ENCODE measurements at regions not wholly inside any gene's neighbourhood (a gene's known extent, or its start where the extent isn't known, plus 50 kb on each side); places are given as distances from the start of the nearest gene placed in this dataset.

DNA sequence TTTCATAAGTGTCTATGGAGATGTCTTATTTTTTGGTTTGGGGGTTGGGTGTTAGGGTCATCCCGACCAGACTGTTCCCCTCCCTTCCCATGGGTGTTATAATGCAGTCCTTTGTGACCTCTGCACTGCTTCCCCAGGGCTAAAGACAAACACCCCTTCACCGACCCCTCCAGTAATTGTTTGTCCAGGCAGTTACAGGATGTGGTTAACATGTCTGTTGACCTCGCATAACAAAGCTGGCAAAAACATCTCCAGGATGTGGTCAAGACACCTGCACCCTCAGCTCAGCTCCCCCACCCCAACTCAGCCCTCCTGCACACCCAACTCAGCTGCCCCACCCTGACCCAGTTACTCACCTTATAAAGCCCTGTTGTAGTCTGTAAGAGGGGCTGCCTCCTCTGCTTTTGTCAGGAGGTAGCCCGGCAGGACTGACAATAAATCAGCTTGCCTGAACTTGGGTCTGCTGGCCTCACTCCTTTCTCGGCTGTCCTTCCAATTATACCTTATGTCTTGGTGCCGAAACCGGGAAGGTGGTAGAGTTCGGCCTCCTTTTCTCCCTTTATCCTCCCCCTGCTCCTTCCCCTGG is 102.2 kb downstream of the ZNF92 start (continued):
- TF ChIP-seq, protein P1, sequence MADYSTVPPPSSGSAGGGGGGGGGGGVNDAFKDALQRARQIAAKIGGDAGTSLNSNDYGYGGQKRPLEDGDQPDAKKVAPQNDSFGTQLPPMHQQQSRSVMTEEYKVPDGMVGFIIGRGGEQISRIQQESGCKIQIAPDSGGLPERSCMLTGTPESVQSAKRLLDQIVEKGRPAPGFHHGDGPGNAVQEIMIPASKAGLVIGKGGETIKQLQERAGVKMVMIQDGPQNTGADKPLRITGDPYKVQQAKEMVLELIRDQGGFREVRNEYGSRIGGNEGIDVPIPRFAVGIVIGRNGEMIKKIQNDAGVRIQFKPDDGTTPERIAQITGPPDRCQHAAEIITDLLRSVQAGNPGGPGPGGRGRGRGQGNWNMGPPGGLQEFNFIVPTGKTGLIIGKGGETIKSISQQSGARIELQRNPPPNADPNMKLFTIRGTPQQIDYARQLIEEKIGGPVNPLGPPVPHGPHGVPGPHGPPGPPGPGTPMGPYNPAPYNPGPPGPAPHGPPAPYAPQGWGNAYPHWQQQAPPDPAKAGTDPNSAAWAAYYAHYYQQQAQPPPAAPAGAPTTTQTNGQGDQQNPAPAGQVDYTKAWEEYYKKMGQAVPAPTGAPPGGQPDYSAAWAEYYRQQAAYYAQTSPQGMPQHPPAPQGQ (CRISPR knock-in tag; IDR thresholded peaks at IDR 0.05; ENCODE audit: borderline replicate concordance): no peak
- TF ChIP-seq ERF (CRISPR knock-in tag; IDR thresholded peaks at IDR 0.05) (0 out of 2 replicates have a peak, but pooled peaks have one; percentile 20), STAT5B (CRISPR knock-in tag; IDR thresholded peaks at IDR 0.05) (0 out of 2 replicates have a peak, but pooled peaks have one; percentile 26), SALL2 (CRISPR knock-in tag; IDR thresholded peaks at IDR 0.05) (peak; percentile 66; the same call in 1 of the 2 replicates), NCOR1 (IDR thresholded peaks at IDR 0.05; ENCODE audit: borderline replicate concordance, low read length) (peak; percentile 56; the same call in 1 of the 2 replicates), ATF7-NPFF (CRISPR knock-in tag; IDR thresholded peaks at IDR 0.05; ENCODE audit: low read depth) (no peak), ZNF501 (CRISPR knock-in tag; IDR thresholded peaks at IDR 0.05) (0 out of 2 replicates have a peak, but pooled peaks have one; percentile 21), KMT2A (CRISPR knock-in tag; IDR thresholded peaks at IDR 0.05) (no peak), NR2F1 (CRISPR knock-in tag; IDR thresholded peaks at IDR 0.05) (peak; percentile 53 to 74; a peak in 2 of 4 replicates), ZNF264 (CRISPR knock-in tag; IDR thresholded peaks at IDR 0.05) (peak; percentile 54; the same call in 1 of the 2 replicates), ZNF350 (CRISPR knock-in tag; IDR thresholded peaks at IDR 0.05; ENCODE audit: borderline replicate concordance, low read depth) (peak; percentile 52), AKAP8 (CRISPR knock-in tag; IDR thresholded peaks at IDR 0.05) (no peak), KMT2B (CRISPR knock-in tag; IDR thresholded peaks at IDR 0.05) (0 out of 2 replicates have a peak, but pooled peaks have one; percentile 39), ZMAT3 (CRISPR knock-in tag; conservative IDR thresholded peaks at IDR 0.05) (peak; percentile 76), TCF12 (IDR thresholded peaks at IDR 0.05) (no peak), TCF12 (CRISPR knock-in tag; IDR thresholded peaks at IDR 0.05) (0 out of 2 replicates have a peak, but pooled peaks have one; percentile 61), TCF7 (IDR thresholded peaks at IDR 0.05; ENCODE audit: low read depth) (peak; percentile 71), FLYWCH1 (CRISPR knock-in tag; IDR thresholded peaks at IDR 0.05) (no peak), NFRKB (IDR thresholded peaks at IDR 0.05) (no peak), KDM1A (CRISPR knock-in tag; IDR thresholded peaks at IDR 0.05) (peak; percentile 70), ZNF547 (CRISPR knock-in tag; IDR thresholded peaks at IDR 0.05) (no peak)
- TF ChIP-seq, protein P2, sequence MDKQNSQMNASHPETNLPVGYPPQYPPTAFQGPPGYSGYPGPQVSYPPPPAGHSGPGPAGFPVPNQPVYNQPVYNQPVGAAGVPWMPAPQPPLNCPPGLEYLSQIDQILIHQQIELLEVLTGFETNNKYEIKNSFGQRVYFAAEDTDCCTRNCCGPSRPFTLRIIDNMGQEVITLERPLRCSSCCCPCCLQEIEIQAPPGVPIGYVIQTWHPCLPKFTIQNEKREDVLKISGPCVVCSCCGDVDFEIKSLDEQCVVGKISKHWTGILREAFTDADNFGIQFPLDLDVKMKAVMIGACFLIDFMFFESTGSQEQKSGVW (CRISPR knock-in tag; IDR thresholded peaks at IDR 0.05; ENCODE audit: borderline replicate concordance): no peak
- TF ChIP-seq, protein P3, sequence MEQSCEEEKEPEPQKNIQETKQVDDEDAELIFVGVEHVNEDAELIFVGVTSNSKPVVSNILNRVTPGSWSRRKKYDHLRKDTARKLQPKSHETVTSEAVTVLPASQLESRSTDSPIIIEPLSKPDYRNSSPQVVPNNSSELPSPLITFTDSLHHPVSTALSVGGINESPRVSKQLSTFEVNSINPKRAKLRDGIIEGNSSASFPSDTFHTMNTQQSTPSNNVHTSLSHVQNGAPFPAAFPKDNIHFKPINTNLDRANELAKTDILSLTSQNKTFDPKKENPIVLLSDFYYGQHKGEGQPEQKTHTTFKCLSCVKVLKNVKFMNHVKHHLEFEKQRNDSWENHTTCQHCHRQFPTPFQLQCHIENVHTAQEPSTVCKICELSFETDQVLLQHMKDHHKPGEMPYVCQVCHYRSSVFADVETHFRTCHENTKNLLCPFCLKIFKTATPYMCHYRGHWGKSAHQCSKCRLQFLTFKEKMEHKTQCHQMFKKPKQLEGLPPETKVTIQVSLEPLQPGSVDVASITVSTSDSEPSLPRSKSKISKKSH (CRISPR knock-in tag; IDR thresholded peaks at IDR 0.05; ENCODE audit: borderline replicate concordance): no peak
- TF ChIP-seq, protein P4, sequence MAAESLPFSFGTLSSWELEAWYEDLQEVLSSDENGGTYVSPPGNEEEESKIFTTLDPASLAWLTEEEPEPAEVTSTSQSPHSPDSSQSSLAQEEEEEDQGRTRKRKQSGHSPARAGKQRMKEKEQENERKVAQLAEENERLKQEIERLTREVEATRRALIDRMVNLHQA (CRISPR knock-in tag; IDR thresholded peaks at IDR 0.05): no peak
- TF ChIP-seq, protein P5, sequence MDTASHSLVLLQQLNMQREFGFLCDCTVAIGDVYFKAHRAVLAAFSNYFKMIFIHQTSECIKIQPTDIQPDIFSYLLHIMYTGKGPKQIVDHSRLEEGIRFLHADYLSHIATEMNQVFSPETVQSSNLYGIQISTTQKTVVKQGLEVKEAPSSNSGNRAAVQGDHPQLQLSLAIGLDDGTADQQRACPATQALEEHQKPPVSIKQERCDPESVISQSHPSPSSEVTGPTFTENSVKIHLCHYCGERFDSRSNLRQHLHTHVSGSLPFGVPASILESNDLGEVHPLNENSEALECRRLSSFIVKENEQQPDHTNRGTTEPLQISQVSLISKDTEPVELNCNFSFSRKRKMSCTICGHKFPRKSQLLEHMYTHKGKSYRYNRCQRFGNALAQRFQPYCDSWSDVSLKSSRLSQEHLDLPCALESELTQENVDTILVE (CRISPR knock-in tag; IDR thresholded peaks at IDR 0.05): peak; percentile 51; the same call in 1 of the 2 replicates
